ENCODE measurements at regions not wholly inside any gene's neighbourhood (a gene's known extent, or its start where the extent isn't known, plus 50 kb on each side); places are given as distances from the start of the nearest gene placed in this dataset.

- TF ChIP-seq CTCF (IDR thresholded peaks at IDR 0.05) (no peak), EZH2 (IDR thresholded peaks at IDR 0.05; ENCODE audit: borderline replicate concordance, insufficient read depth, low read depth, low read length, poor library complexity, severe bottlenecking) (no peak)
Measured at GRCh38 chr5:164466033-164466432, 960.6 kb downstream of the MAT2B start.
